ENCODE measurements at regions not wholly inside any gene's neighbourhood (a gene's known extent, or its start where the extent isn't known, plus 50 kb on each side); places are given as distances from the start of the nearest gene placed in this dataset.

- DNase-seq (ENCODE audit: low read depth in 3 of 3) = no peak
These were observed 243.8 kb upstream of the ADAMTSL1 start for GRCh38 chr9:18229992-18230676.

GRCh38 chr9:18233311-18233710, 240.6 kb upstream of the ADAMTSL1 start:
- no peak for DNase-seq (ENCODE audit: low read depth in 3 of 3)

- no peak for DNase-seq (ENCODE audit: low read depth in 3 of 3)
These were observed 240.0 kb upstream of the ADAMTSL1 start for GRCh38 chr9:18233776-18234445.

GRCh38 chr9:18235181-18235908, 238.6 kb upstream of the ADAMTSL1 start:
- no peak for DNase-seq (ENCODE audit: low read depth in 3 of 3)

- no peak for DNase-seq (ENCODE audit: low read depth in 3 of 3)
These were observed 237.6 kb upstream of the ADAMTSL1 start for GRCh38 chr9:18236336-18236735.

- DNase-seq (ENCODE audit: low read depth in 3 of 3) = no peak
These were observed 236.2 kb upstream of the ADAMTSL1 start for GRCh38 chr9:18237776-18238175.

GRCh38 chr9:18238254-18238653, 235.7 kb upstream of the ADAMTSL1 start:
- no peak for DNase-seq (ENCODE audit: low read depth in 3 of 3)

- no peak for DNase-seq (ENCODE audit: low read depth in 3 of 3)
These were observed 235.1 kb upstream of the ADAMTSL1 start for GRCh38 chr9:18238752-18239447.

GRCh38 chr9:18240213-18240612, 233.7 kb upstream of the ADAMTSL1 start:
- no peak for DNase-seq (ENCODE audit: low read depth in 3 of 3)

GRCh38 chr9:18245911-18246310, 228.0 kb upstream of the ADAMTSL1 start:
- DNase-seq (ENCODE audit: low read depth in 3 of 3) = no peak

GRCh38 chr9:18250053-18250452, 223.9 kb upstream of the ADAMTSL1 start:
- no peak for DNase-seq (ENCODE audit: low read depth in 3 of 3)

- no peak for DNase-seq (ENCODE audit: low read depth in 3 of 3)
These were observed 220.0 kb upstream of the ADAMTSL1 start for GRCh38 chr9:18253950-18254349.

GRCh38 chr9:18255158-18255629, 218.8 kb upstream of the ADAMTSL1 start:
- peak; percentile 49 to 60 (median 50) for DNase-seq (ENCODE audit: low read depth in 3 of 3)

- no peak for DNase-seq (ENCODE audit: low read depth in 3 of 3)
These were observed 218.2 kb upstream of the ADAMTSL1 start for GRCh38 chr9:18255747-18256146.

GRCh38 chr9:18256568-18256967, 217.4 kb upstream of the ADAMTSL1 start:
- no peak for DNase-seq (ENCODE audit: low read depth in 3 of 3)

GRCh38 chr9:18260521-18260920, 213.4 kb upstream of the ADAMTSL1 start:
- no peak for DNase-seq (ENCODE audit: low read depth in 3 of 3)

GRCh38 chr9:18261181-18261580, 212.8 kb upstream of the ADAMTSL1 start:
- DNase-seq (ENCODE audit: low read depth in 3 of 3) = no peak

GRCh38 chr9:18263377-18263776, 210.6 kb upstream of the ADAMTSL1 start:
- no peak for DNase-seq (ENCODE audit: low read depth in 3 of 3)

GRCh38 chr9:18268381-18268780, 205.6 kb upstream of the ADAMTSL1 start:
- no peak for DNase-seq (ENCODE audit: low read depth in 3 of 3)

GRCh38 chr9:18269561-18269960, 204.4 kb upstream of the ADAMTSL1 start:
- no peak for DNase-seq (ENCODE audit: low read depth in 3 of 3)

GRCh38 chr9:18274693-18275092, 199.3 kb upstream of the ADAMTSL1 start:
- DNase-seq (ENCODE audit: low read depth in 3 of 3) = no peak

Data from stimulated activated CD4-positive, alpha-beta T cell treated with anti-CD3 and anti-CD28 coated beads, TNF-alpha, amount 100 ng/mL, for 24 hours (primary cell).